Muscle layer of colon (tissue), 2 donors: ENCODE measurements at regions not wholly inside any gene's neighbourhood (a gene's known extent, or its start where the extent isn't known, plus 50 kb on each side); places are given as distances from the start of the nearest gene placed in this dataset.

ENCODE experiments used
- H3K27ac ChIP-seq: one replicate; pipeline ENCODE4 v1.7.0; 2013; ENCODE audit warnings: low read depth, mild to moderate bottlenecking, low read length, moderate library complexity
- H3K27me3 ChIP-seq, 2 donors: one replicate each; pipeline ENCODE4 v1.7.0; 2013; ENCODE audit warnings: low read length in 2 of 2, mild to moderate bottlenecking in 2 of 2; ENCODE audit not compliant: insufficient read depth in 2 of 2, control insufficient read depth in 1 of 2
- H3K36me3 ChIP-seq: one replicate; pipeline ENCODE4 v1.7.0; 2013; ENCODE audit warnings: mild to moderate bottlenecking, low read length; ENCODE audit not compliant: insufficient read depth
- H3K4me1 ChIP-seq: one replicate; pipeline ENCODE4 v1.7.0; 2013; ENCODE audit warnings: mild to moderate bottlenecking, low read length; ENCODE audit not compliant: insufficient read depth
- H3K4me3 ChIP-seq, 2 donors: one replicate each; pipeline ENCODE4 v1.7.0; 2013; ENCODE audit warnings: low read length in 2 of 2, low read depth in 1 of 2, mild to moderate bottlenecking in 1 of 2, moderate library complexity in 1 of 2
- H3K9ac ChIP-seq: one replicate; pipeline ENCODE4 v1.7.0; 2013; ENCODE audit warnings: low read length
- H3K9me3 ChIP-seq: one replicate; pipeline ENCODE4 v1.7.0; 2013; ENCODE audit warnings: mild to moderate bottlenecking, low read length
- donor health status: abdominal sarcoma.
- donor health status: Adenocarcinoma of cecum.

- no peak overlapping the region for H3K9ac ChIP-seq
- no peaks in the 10 kb centered on the region for H3K4me1 ChIP-seq
- H3K4me3 ChIP-seq: no peak overlapping the region
- no peaks in the 10 kb centered on the region for H3K36me3 ChIP-seq
- H3K27ac ChIP-seq: no peak overlapping the region
- H3K27me3 ChIP-seq: no peaks in the 10 kb centered on the region
- H3K9me3 ChIP-seq: no peaks in the 10 kb centered on the region
Observed at GRCh38 chr5:6011199-6011598, 367.1 kb downstream of the MED10 start.

DNA sequence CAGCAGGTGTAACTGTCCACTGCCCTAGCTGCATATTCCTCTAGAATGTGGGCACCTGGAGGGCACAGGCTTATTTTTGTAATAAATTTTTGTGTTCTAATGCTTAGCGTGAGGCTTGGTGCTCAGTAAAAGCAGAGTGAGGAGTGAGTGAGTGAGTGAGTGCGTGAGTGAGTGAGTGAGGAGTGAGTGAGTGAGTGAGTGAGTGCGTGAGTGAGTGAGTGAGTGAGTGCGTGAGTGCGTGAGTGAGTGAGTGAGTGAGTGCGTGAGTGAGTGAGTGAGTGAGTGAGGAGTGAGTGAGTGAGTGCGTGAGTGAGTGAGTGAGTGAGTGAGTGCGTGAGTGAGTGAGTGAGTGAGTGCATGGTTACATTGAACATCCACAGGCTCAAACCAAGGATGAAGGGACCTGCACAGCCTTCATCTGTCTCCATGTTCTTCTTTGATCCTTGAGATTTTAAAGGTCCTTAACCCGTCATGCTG lies 371.5 kb downstream of the MED10 start:
- Histone ChIP-seq H3K9ac (no peak overlapping the region), H3K27ac (no peak overlapping the region), H3K4me1 (no peaks in the 10 kb centered on the region), H3K27me3 (no peaks in the 10 kb centered on the region), H3K4me3 (no peak overlapping the region), H3K36me3 (no peaks in the 10 kb centered on the region), H3K9me3 (no peaks in the 10 kb centered on the region)

DNA sequence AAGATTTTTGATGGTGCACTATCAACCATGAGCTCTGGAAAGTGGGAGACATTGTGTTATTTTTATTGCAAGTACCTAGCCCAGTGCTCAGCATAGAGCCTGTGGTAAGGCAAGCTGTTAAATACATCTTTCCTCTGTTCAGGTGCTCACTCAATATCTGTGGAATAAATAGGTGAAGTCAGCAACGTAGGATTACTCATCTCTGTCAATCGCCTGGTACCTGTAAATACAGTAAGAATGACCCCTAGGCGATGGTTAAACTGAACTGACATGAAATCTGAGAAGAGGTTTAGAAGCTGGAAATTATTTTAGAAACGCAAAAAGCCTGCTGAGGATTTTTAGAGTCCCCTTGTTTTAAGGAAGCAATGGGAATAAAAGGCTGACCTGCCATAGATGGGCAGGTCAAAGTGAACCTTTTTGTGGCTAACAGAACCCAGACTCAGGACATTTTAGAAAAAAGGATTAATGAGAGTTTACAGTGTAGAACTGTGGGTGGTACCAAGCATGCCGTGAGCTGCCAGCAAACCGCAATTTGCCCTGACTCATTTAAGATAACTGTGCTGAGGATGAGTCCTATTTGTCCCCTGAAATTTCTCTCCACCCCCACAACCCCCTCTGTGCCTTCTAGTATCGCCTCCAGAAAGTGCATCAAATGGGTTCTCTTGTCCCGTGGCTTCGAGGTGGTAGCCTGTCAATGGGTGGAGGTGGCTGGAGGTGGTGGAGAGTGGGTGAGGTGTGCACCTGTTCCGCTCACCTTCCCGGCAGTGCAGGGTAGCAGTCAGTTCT lies 375.1 kb downstream of the MED10 start:
- H3K9ac ChIP-seq: no peak overlapping the region
- H3K27me3 ChIP-seq: no peaks in the 10 kb centered on the region
- H3K4me3 ChIP-seq: no peak overlapping the region
- H3K4me1 ChIP-seq: no peaks in the 10 kb centered on the region
- no peaks in the 10 kb centered on the region for H3K36me3 ChIP-seq
- no peak overlapping the region for H3K27ac ChIP-seq
- H3K9me3 ChIP-seq: no peaks in the 10 kb centered on the region

GRCh38 chr5:6000867-6001266 lies 377.5 kb downstream of the MED10 start:
- H3K36me3 ChIP-seq: no peaks in the 10 kb centered on the region
- no peaks in the 10 kb centered on the region for H3K27me3 ChIP-seq
- no peaks in the 10 kb centered on the region for H3K4me1 ChIP-seq
- no peak overlapping the region for H3K9ac ChIP-seq
- H3K4me3 ChIP-seq: no peak overlapping the region
- H3K27ac ChIP-seq: no peak overlapping the region
- peaks cover 5% of the 10 kb centered on the region for H3K9me3 ChIP-seq

GRCh38 chr5:5995819-5996218 lies 382.5 kb downstream of the MED10 start:
- no peak overlapping the region for H3K4me3 ChIP-seq
- no peaks in the 10 kb centered on the region for H3K4me1 ChIP-seq
- H3K36me3 ChIP-seq: no peaks in the 10 kb centered on the region
- H3K9me3 ChIP-seq: peaks cover 5% of the 10 kb centered on the region
- no peak overlapping the region for H3K9ac ChIP-seq
- no peak overlapping the region for H3K27ac ChIP-seq
- no peaks in the 10 kb centered on the region for H3K27me3 ChIP-seq

DNA sequence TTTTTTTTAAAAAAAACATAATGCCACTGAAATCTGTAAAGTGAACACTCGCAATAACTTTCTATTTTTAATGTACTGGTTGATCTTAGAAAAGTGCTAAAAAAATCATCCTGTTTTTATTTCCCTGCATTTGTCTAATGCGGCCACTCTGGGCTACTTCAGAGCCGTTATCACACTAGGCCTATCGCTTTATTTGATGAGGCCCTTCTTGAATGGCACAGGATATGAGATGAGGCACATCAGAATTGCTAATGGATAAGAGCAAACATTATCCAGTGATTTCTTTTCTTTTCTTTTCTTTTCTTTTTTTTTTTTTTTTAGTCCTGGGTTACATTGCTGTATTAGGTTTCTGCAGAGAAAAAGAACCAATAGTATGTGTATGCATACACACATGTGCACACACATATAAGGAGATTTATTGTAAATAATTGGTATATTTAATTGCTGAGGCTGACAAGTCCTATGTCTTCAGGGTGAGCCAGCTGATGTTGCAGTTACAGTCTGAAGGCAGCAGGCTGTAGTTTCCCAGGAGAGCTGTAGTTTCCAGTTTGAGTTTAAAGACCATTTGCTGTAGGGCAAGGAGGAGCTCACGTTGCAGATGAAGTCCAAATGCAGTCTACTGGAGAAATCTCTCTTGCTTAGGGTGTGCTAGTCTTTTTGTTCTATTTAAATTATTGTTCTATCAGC lies 391.7 kb downstream of the MED10 start:
- no peaks in the 10 kb centered on the region for H3K27me3 ChIP-seq
- no peaks in the 10 kb centered on the region for H3K36me3 ChIP-seq
- no peak overlapping the region for H3K4me3 ChIP-seq
- H3K4me1 ChIP-seq: no peaks in the 10 kb centered on the region
- H3K27ac ChIP-seq: no peak overlapping the region
- H3K9ac ChIP-seq: no peak overlapping the region
- no peaks in the 10 kb centered on the region for H3K9me3 ChIP-seq

GRCh38 chr5:5985332-5985731 lies 393.0 kb downstream of the MED10 start:
- no peaks in the 10 kb centered on the region for H3K9me3 ChIP-seq
- H3K27me3 ChIP-seq: no peaks in the 10 kb centered on the region
- H3K4me1 ChIP-seq: no peaks in the 10 kb centered on the region
- H3K9ac ChIP-seq: no peak overlapping the region
- no peak overlapping the region for H3K27ac ChIP-seq
- H3K36me3 ChIP-seq: no peaks in the 10 kb centered on the region
- H3K4me3 ChIP-seq: no peak overlapping the region

- Histone ChIP-seq H3K27me3 (no peaks in the 10 kb centered on the region), H3K27ac (no peak overlapping the region), H3K36me3 (no peaks in the 10 kb centered on the region), H3K4me3 (no peak overlapping the region), H3K9ac (no peak overlapping the region), H3K4me1 (no peaks in the 10 kb centered on the region), H3K9me3 (no peaks in the 10 kb centered on the region)
Observed at GRCh38 chr5:5983261-5983980, 394.9 kb downstream of the MED10 start.

DNA sequence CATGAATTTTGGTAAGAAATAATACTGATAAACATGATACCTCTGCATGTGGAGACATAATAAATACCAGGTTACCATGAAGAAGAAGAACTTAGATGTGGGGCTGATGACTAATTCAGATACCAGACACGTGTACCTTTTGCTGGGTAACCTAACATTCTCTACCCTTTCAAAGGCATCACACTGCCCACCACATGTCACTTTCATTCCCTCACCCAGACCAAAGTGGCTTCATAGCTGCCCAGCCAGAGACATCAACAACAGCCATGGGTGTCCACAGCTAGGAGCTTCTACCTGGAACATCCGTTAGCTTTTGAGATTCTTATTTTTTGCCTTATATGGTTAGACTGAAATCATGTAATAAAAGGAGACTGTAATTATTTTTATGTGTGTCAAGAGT lies 396.8 kb downstream of the MED10 start:
- Histone ChIP-seq H3K9me3 (no peaks in the 10 kb centered on the region), H3K4me3 (no peak overlapping the region), H3K4me1 (no peaks in the 10 kb centered on the region), H3K36me3 (no peaks in the 10 kb centered on the region), H3K27me3 (no peaks in the 10 kb centered on the region), H3K9ac (no peak overlapping the region), H3K27ac (no peak overlapping the region)

DNA sequence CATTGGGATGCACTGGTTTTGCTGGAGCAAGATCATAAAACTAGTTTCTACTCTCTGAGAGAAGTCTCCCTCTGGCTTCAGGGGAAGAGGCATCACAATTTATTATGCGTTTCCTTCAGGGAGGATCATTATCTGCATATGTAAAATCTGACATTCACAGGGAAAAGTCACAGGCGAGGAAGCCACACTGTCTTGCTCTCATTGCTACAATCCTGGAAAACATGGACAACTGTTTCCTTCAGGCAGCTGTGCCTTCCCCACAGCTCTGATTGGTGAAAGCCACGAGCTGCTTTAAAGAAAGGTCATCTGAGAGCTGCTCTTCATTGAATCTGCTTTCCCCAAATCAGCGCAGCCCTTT lies 397.8 kb downstream of the MED10 start:
- H3K36me3 ChIP-seq: no peaks in the 10 kb centered on the region
- no peak overlapping the region for H3K9ac ChIP-seq
- no peaks in the 10 kb centered on the region for H3K27me3 ChIP-seq
- H3K4me3 ChIP-seq: no peak overlapping the region
- H3K4me1 ChIP-seq: no peaks in the 10 kb centered on the region
- no peaks in the 10 kb centered on the region for H3K9me3 ChIP-seq
- no peak overlapping the region for H3K27ac ChIP-seq

- H3K9ac ChIP-seq: no peak overlapping the region
- H3K36me3 ChIP-seq: no peaks in the 10 kb centered on the region
- no peaks in the 10 kb centered on the region for H3K4me1 ChIP-seq
- H3K27me3 ChIP-seq: no peaks in the 10 kb centered on the region
- H3K27ac ChIP-seq: no peak overlapping the region
- no peaks in the 10 kb centered on the region for H3K9me3 ChIP-seq
- no peak overlapping the region for H3K4me3 ChIP-seq
Observed at GRCh38 chr5:5979761-5980537, 398.4 kb downstream of the MED10 start.
